ENCODE measurements at regions not wholly inside any gene's neighbourhood (a gene's known extent, or its start where the extent isn't known, plus 50 kb on each side); places are given as distances from the start of the nearest gene placed in this dataset.

DNA sequence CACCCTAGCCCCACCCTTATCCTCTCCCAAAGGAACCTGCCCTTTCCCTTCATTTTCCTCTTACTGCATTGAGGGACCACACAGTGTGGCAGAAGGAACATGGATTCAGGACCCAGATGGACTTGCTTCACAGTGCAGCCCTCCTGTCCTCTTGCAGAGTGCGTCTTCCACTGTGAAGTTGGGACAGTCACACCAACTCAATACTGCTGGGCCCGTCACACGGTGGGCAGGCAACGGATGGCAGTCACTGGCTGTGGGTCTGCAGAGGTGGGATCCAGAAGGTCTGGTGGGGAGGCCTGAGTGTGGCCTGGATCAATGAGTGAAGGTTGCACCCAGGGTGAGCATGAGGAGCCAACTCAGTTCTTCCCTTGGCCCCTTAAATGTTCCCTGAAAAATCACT is 129.9 kb upstream of the B3GAT1 start:
- ChIA-PET POLR2A (no interaction called here), CTCF (no interaction called here)
- H3K36me3 ChIP-seq (ENCODE audit: control insufficient read depth, insufficient read depth, low read length): no peaks in the 10 kb centered on the region; the same call in 1 of the 2 replicates
- H3K9me3 ChIP-seq (ENCODE audit: control insufficient read depth, insufficient read depth, low read depth, low read length): no peaks in the 10 kb centered on the region
- in situ Hi-C loops (cut with HindIII; ENCODE audit: low pct_unique_long_range_greater_than_20kb, low sequenced_read_pairs): no loop called here
- no peak overlapping the region for H3K4me3 ChIP-seq (ENCODE audit: low read depth in 2 of 2, low read length in 2 of 2)
- DNase-seq (ENCODE audit: low read depth, low spot score) (no peak), ATAC-seq (no peak)
- no TSS peak for BruUV-seq (replicated peaks)
- TF ChIP-seq POLR2AphosphoS5 (IDR thresholded peaks at IDR 0.05; ENCODE audit: low read depth, low read length) (no peak), SIN3A (IDR thresholded peaks at IDR 0.05; ENCODE audit: borderline replicate concordance, insufficient read depth, low read depth, low read length) (no peak), TCF7L2 (IDR thresholded peaks at IDR 0.05; ENCODE audit: low read depth, low read length) (no peak)
- TF ChIP-seq, protein P1, sequence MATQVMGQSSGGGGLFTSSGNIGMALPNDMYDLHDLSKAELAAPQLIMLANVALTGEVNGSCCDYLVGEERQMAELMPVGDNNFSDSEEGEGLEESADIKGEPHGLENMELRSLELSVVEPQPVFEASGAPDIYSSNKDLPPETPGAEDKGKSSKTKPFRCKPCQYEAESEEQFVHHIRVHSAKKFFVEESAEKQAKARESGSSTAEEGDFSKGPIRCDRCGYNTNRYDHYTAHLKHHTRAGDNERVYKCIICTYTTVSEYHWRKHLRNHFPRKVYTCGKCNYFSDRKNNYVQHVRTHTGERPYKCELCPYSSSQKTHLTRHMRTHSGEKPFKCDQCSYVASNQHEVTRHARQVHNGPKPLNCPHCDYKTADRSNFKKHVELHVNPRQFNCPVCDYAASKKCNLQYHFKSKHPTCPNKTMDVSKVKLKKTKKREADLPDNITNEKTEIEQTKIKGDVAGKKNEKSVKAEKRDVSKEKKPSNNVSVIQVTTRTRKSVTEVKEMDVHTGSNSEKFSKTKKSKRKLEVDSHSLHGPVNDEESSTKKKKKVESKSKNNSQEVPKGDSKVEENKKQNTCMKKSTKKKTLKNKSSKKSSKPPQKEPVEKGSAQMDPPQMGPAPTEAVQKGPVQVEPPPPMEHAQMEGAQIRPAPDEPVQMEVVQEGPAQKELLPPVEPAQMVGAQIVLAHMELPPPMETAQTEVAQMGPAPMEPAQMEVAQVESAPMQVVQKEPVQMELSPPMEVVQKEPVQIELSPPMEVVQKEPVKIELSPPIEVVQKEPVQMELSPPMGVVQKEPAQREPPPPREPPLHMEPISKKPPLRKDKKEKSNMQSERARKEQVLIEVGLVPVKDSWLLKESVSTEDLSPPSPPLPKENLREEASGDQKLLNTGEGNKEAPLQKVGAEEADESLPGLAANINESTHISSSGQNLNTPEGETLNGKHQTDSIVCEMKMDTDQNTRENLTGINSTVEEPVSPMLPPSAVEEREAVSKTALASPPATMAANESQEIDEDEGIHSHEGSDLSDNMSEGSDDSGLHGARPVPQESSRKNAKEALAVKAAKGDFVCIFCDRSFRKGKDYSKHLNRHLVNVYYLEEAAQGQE (IDR thresholded peaks at IDR 0.05; ENCODE audit: insufficient read depth in 1 of 2, low read depth in 2 of 2, low read length in 1 of 2): no peak
- TF ChIP-seq, protein P2, sequence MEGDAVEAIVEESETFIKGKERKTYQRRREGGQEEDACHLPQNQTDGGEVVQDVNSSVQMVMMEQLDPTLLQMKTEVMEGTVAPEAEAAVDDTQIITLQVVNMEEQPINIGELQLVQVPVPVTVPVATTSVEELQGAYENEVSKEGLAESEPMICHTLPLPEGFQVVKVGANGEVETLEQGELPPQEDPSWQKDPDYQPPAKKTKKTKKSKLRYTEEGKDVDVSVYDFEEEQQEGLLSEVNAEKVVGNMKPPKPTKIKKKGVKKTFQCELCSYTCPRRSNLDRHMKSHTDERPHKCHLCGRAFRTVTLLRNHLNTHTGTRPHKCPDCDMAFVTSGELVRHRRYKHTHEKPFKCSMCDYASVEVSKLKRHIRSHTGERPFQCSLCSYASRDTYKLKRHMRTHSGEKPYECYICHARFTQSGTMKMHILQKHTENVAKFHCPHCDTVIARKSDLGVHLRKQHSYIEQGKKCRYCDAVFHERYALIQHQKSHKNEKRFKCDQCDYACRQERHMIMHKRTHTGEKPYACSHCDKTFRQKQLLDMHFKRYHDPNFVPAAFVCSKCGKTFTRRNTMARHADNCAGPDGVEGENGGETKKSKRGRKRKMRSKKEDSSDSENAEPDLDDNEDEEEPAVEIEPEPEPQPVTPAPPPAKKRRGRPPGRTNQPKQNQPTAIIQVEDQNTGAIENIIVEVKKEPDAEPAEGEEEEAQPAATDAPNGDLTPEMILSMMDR (IDR thresholded peaks at IDR 0.05): no peak
- intact Hi-C loops (cut with micrococcal nuclease; ENCODE audit: unreplicated experiment): no loop called here
- H3K27ac ChIP-seq (ENCODE audit: low read length): no peak overlapping the region
- peaks cover 4% of the 10 kb centered on the region for H3K27me3 ChIP-seq (ENCODE audit: control insufficient read depth, insufficient read depth, low read length)
- no peaks in the 10 kb centered on the region for H3K4me1 ChIP-seq (ENCODE audit: control insufficient read depth, insufficient read depth, low read length)

DNA sequence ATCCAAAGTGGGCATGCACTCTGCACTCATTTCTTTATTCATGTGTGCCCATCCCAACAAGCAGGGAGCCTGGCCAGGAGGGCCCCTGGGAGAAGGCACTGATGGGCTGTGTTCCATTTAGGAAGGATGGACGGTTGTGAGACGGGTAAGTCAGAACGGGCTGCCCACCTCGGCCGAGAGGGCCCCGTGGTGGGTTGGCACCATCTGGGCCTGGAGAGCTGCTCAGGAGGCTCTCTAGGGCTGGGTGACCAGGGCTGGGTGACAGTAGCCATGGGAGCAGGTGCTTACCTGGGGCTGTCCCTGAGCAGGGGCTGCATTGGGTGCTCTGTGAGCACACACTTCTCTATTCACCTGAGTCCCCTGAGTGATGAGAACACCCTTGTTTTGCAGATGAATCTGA is 129.3 kb upstream of the B3GAT1 start:
- H3K36me3 ChIP-seq (ENCODE audit: control insufficient read depth, insufficient read depth, low read length): no peaks in the 10 kb centered on the region; the same call in 1 of the 2 replicates
- H3K4me3 ChIP-seq (ENCODE audit: low read depth in 2 of 2, low read length in 2 of 2): no peak overlapping the region
- in situ Hi-C loops (cut with HindIII; ENCODE audit: low pct_unique_long_range_greater_than_20kb, low sequenced_read_pairs): no loop called here
- DNase-seq (ENCODE audit: low read depth, low spot score): no peak
- POLR2A ChIA-PET: no interaction called here
- peaks cover 4% of the 10 kb centered on the region for H3K27me3 ChIP-seq (ENCODE audit: control insufficient read depth, insufficient read depth, low read length)
- no peak for ATAC-seq
- BruUV-seq (replicated peaks): no TSS peak
- H3K4me1 ChIP-seq (ENCODE audit: control insufficient read depth, insufficient read depth, low read length): no peaks in the 10 kb centered on the region
- H3K27ac ChIP-seq (ENCODE audit: low read length): no peak overlapping the region
- intact Hi-C loops (cut with micrococcal nuclease; ENCODE audit: unreplicated experiment): no loop called here
- CTCF ChIA-PET: no interaction called here
- no peak for TF ChIP-seq SIN3A (IDR thresholded peaks at IDR 0.05; ENCODE audit: borderline replicate concordance, insufficient read depth, low read depth, low read length)
- no peak for TF ChIP-seq TCF7L2 (IDR thresholded peaks at IDR 0.05; ENCODE audit: low read depth, low read length)
- no peaks in the 10 kb centered on the region for H3K9me3 ChIP-seq (ENCODE audit: control insufficient read depth, insufficient read depth, low read depth, low read length)

DNA sequence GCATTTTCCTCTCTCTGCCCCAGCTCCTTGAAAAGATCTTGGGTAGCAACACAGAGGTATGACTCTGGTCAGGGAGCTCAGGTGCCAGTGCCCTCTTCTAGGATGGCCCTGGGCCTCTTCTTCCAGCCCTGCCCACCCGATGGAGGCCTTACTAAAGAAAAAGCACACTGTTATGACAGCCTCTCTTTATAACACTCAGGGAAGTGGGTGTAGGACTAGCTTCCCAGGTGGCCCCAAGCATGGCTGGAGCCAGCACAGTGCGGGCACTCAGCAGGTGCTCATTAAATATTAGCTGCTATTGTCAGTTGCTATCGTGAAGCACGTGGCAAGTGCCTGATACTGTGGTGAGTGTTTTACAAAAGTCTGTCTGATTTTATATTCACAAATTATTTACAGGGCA is 127.2 kb upstream of the B3GAT1 start:
- no TSS peak for BruUV-seq (replicated peaks)
- in situ Hi-C loops (cut with HindIII; ENCODE audit: low pct_unique_long_range_greater_than_20kb, low sequenced_read_pairs): no loop called here
- ChIA-PET POLR2A (no interaction called here), CTCF (no interaction called here)
- H3K4me3 ChIP-seq (ENCODE audit: low read depth in 2 of 2, low read length in 2 of 2): no peak overlapping the region
- H3K36me3 ChIP-seq (ENCODE audit: control insufficient read depth, insufficient read depth, low read length): no peaks in the 10 kb centered on the region; the same call in 1 of the 2 replicates
- no peak overlapping the region for H3K27ac ChIP-seq (ENCODE audit: low read length)
- intact Hi-C loops (cut with micrococcal nuclease; ENCODE audit: unreplicated experiment): no loop called here
- no peaks in the 10 kb centered on the region for H3K4me1 ChIP-seq (ENCODE audit: control insufficient read depth, insufficient read depth, low read length)
- H3K9me3 ChIP-seq (ENCODE audit: control insufficient read depth, insufficient read depth, low read depth, low read length): no peaks in the 10 kb centered on the region
- peaks cover 4% of the 10 kb centered on the region for H3K27me3 ChIP-seq (ENCODE audit: control insufficient read depth, insufficient read depth, low read length)
- no peak for DNase-seq (ENCODE audit: low read depth, low spot score)
- TF ChIP-seq TCF7L2 (IDR thresholded peaks at IDR 0.05; ENCODE audit: low read depth, low read length): no peak
- ATAC-seq: no peak

Measured in Panc1 (cell line).